GM06990 (cell line): ENCODE measurements at regions not wholly inside any gene's neighbourhood (a gene's known extent, or its start where the extent isn't known, plus 50 kb on each side); places are given as distances from the start of the nearest gene placed in this dataset.

Experiments used
- DNase-seq: peaks from one replicate; pipeline ENCODE4 v3.0.0-alpha.2; 2011; ENCODE audit not compliant: insufficient read length; ENCODE audit errors: extremely low read depth
- H3K27me3 ChIP-seq: replicated peaks from 2 replicates; pipeline ENCODE4 v1.6.0; 2011; ENCODE audit warnings: low read length; ENCODE audit not compliant: control insufficient read depth, insufficient read depth
- H3K36me3 ChIP-seq: 2 replicates; pipeline ENCODE4 v1.5.1; 2011; ENCODE audit warnings: low read length; ENCODE audit not compliant: control insufficient read depth, insufficient read depth
- H3K4me3 ChIP-seq: replicated peaks from 2 replicates; pipeline ENCODE4 v1.5.1; 2011; ENCODE audit warnings: low read depth, mild to moderate bottlenecking, control low read depth, low read length
- TF ChIP-seq, protein P1 (sequence below): IDR thresholded peaks from 2 replicates; pipeline ENCODE4 v1.5.1; 2011; ENCODE audit warnings: low read length, control low read depth, mild to moderate bottlenecking, inconsistent platforms; ENCODE audit not compliant: insufficient read depth, poor library complexity, severe bottlenecking

DNA sequence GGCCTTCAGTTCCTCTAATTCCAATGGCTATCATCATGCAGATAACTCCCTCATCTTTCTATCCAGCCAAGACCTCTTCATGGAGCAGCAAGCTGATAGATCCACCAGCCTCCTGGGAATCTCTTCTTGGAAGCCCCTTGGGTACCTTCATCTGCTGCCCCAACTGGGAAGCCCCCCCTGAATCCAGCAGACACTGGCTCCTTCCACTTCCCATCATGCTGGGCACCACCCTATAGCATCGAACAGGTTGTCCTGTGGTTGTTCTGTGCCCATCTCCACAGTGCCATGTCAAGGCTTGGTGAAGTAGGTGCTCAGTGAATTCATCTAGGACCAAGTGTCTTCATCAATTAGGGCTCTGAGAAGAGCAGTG, 410.4 kb upstream of the KLF4 start:
- H3K27me3 ChIP-seq, result no peaks in the 10 kb centered on the region
- TF ChIP-seq, protein P1, sequence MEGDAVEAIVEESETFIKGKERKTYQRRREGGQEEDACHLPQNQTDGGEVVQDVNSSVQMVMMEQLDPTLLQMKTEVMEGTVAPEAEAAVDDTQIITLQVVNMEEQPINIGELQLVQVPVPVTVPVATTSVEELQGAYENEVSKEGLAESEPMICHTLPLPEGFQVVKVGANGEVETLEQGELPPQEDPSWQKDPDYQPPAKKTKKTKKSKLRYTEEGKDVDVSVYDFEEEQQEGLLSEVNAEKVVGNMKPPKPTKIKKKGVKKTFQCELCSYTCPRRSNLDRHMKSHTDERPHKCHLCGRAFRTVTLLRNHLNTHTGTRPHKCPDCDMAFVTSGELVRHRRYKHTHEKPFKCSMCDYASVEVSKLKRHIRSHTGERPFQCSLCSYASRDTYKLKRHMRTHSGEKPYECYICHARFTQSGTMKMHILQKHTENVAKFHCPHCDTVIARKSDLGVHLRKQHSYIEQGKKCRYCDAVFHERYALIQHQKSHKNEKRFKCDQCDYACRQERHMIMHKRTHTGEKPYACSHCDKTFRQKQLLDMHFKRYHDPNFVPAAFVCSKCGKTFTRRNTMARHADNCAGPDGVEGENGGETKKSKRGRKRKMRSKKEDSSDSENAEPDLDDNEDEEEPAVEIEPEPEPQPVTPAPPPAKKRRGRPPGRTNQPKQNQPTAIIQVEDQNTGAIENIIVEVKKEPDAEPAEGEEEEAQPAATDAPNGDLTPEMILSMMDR, result no peak
- H3K36me3 ChIP-seq, result no peaks in the 10 kb centered on the region
- no peak overlapping the region for H3K4me3 ChIP-seq
- no peak for DNase-seq

DNA sequence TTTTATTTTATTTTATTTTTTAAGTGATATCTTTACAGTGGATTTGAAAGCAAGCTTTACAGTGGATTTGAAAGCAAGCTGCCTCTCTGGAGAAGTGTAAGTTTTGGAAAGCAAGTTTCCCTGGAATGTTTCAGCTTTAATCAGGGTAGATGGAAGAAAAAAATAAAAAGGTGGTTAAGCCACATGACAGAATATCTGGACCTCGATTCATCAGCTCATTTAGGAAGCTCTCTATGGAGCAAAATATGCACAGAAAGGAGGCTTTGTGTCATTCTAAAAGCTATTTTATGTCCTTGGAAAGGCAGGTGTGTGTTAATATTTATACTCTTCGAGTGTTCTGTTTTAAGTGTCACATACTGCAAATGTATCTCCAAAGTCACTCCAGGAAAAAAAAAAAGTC, 409.2 kb upstream of the KLF4 start:
- TF ChIP-seq, protein P1, result no peak
- Histone ChIP-seq H3K4me3 (no peak overlapping the region), H3K27me3 (no peaks in the 10 kb centered on the region), H3K36me3 (no peaks in the 10 kb centered on the region)
- no peak for DNase-seq

DNA sequence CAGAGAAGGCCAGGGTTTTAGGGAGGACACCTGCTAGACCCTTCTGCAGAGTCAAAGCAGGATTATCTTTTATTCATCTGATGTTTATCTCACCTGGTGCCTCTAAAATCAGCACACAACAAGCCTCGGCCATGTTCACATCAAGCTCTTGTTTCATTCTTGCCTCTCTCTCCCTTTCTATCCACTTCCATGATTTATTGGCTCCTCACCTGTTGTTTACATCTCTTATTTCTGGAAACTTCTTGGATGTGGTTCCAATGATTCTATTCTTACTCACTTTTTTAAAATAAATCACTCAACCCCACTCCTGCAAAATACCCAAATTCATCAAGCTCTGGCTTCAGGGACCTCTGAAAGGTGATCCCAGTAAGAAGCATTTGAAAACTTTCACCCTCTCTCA, 407.0 kb upstream of the KLF4 start:
- Histone ChIP-seq H3K4me3 (no peak overlapping the region), H3K36me3 (no peaks in the 10 kb centered on the region), H3K27me3 (no peaks in the 10 kb centered on the region)
- no peak for DNase-seq
- TF ChIP-seq, protein P1, result no peak

DNA sequence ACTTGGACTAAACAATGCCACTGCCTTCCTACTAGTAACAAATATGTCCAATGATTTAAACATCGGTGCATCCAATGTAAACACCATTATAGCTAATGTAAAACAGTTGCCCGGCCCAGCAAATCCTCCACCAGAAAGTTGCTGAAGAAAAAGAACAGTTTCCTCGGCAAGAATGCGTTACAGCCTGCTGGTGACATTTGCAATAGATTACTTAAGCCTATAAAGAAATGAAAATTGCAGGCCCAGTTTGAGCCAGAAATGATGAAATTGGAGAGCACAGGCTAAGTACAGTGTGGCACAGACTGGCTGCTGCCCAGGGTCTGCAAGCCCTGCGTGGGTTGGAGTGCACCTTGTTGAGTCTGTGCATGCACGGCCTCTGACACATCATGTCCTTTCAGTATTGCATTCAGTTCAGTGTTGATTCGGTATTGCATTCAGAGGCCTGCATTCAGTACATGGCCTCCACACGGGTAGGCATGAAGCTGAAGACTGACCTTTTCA, 406.0 kb upstream of the KLF4 start:
- Histone ChIP-seq H3K36me3 (no peaks in the 10 kb centered on the region), H3K27me3 (no peaks in the 10 kb centered on the region), H3K4me3 (no peak overlapping the region)
- DNase-seq, result no peak
- TF ChIP-seq, protein P1, result no peak

DNA sequence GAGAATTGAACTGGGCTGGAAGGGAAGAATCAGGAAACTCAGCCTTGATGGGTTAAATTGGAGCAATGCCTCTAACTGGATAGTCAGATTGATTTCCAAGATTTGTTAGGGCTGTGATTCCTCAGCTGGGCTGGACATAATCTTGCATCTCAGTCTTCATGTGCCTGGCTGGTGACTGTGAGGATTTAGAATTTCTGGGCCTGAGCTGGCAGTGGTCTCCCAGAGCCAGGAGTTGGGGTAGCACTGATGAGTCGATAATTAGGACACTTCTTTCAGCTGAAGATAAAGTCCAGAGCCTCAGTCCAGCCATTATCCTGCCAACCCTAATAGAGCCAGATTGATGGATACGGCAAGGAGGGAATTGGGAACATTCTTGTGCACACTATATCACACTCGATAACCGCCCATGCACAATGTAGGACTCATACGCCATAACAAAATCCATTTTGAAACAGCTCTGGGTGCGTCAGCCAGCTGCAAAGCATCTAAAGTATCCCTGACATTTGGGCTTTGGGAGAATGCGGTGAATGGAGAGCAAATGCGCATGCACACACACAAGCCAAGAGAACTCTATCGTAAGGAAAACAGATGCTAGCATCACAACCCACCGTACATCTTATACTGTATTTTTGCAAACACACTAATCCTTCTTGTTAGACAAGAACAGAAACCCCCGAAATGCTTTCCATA, 405.1 kb upstream of the KLF4 start:
- Histone ChIP-seq H3K27me3 (no peaks in the 10 kb centered on the region), H3K36me3 (no peaks in the 10 kb centered on the region), H3K4me3 (no peak overlapping the region)
- TF ChIP-seq, protein P1, result no peak
- no peak for DNase-seq
